CD14-positive monocyte (primary cell): ENCODE measurements at regions not wholly inside any gene's neighbourhood (a gene's known extent, or its start where the extent isn't known, plus 50 kb on each side); places are given as distances from the start of the nearest gene placed in this dataset.

ENCODE experiments used
- DNase-seq, 3 donors: peaks; one replicate each; pipeline ENCODE4 v3.0.0-alpha.2; 2011 to 2022
- H2AFZ ChIP-seq: 2 replicates; pipeline ENCODE4 v1.6.0; 2012; ENCODE audit warnings: mild to moderate bottlenecking, low read depth, low read length, inconsistent platforms; ENCODE audit not compliant: insufficient read depth, poor library complexity, severe bottlenecking
- H3K27ac ChIP-seq, 2 donors: 1 replicate in 1 of 2; 2 replicates in 1 of 2; pipeline ENCODE4 v1.5.1; 2012 to 2013; ENCODE audit warnings: low read length in 2 of 2, control low read depth in 1 of 2, inconsistent platforms in 1 of 2, low read depth in 1 of 2, mild to moderate bottlenecking in 1 of 2
- H3K27me3 ChIP-seq, 2 donors: one replicate each; pipeline versions ENCODE4 v1.6.0 to v1.6.1; 2011 to 2013; ENCODE audit warnings: low read length in 2 of 2; ENCODE audit not compliant: control insufficient read depth in 2 of 2, insufficient read depth in 2 of 2
- H3K36me3 ChIP-seq, 2 donors: replicated peaks in 1 of 2; 1 replicate in 1 of 2; 2 replicates in 1 of 2; pipeline versions ENCODE4 v1.5.1 to v1.6.1; 2012 to 2013; ENCODE audit warnings: low read length in 2 of 2, control low read depth in 1 of 2, inconsistent platforms in 1 of 2, mild to moderate bottlenecking in 1 of 2; ENCODE audit not compliant: insufficient read depth in 2 of 2, control insufficient read depth in 1 of 2
- H3K4me1 ChIP-seq, 2 donors: 1 replicate in 1 of 2; 2 replicates in 1 of 2; pipeline versions ENCODE4 v1.5.1 to v1.6.1; 2012 to 2013; ENCODE audit warnings: low read length in 2 of 2, control low read depth in 1 of 2, inconsistent platforms in 1 of 2, mild to moderate bottlenecking in 1 of 2, moderate library complexity in 1 of 2; ENCODE audit not compliant: insufficient read depth in 2 of 2, control insufficient read depth in 1 of 2
- H3K4me2 ChIP-seq: replicated peaks from 2 replicates; pipeline ENCODE3; 2012; ENCODE audit warnings: low read length, moderate library complexity, mild to moderate bottlenecking; ENCODE audit not compliant: poor library complexity, severe bottlenecking; ENCODE audit errors: extremely low read depth
- H3K4me3 ChIP-seq, 3 experiments: fragments of 200-600 bp in 1 of 3; sonication (generic) in 1 of 3; replicated peaks in 1 of 3; 1 replicate in 2 of 3; 2 replicates in 1 of 3; pipeline ENCODE4 v1.5.1; 2011 to 2013; ENCODE audit warnings: low read length in 3 of 3, mild to moderate bottlenecking in 3 of 3, control low read depth in 2 of 3, low read depth in 2 of 3, inconsistent platforms in 1 of 3, moderate library complexity in 1 of 3
- H3K79me2 ChIP-seq: 2 replicates; pipeline ENCODE4 v1.6.0; 2012; ENCODE audit warnings: mild to moderate bottlenecking, control low read depth, inconsistent platforms, low read length, moderate library complexity; ENCODE audit not compliant: insufficient read depth
- H3K9ac ChIP-seq: 2 replicates; pipeline ENCODE4 v1.6.0; 2017; ENCODE audit warnings: low read length, mild to moderate bottlenecking; ENCODE audit not compliant: insufficient read depth, poor library complexity, severe bottlenecking
- H3K9me3 ChIP-seq, 2 donors: replicated peaks in 1 of 2; 1 replicate in 1 of 2; 2 replicates in 1 of 2; pipeline versions ENCODE4 v1.5.1 to v1.6.1; 2012 to 2013; ENCODE audit warnings: low read length in 2 of 2, control low read depth in 1 of 2; ENCODE audit not compliant: control insufficient read depth in 1 of 2, insufficient read depth in 1 of 2
- H4K20me1 ChIP-seq: 2 replicates; pipeline ENCODE4 v1.6.0; 2012; ENCODE audit warnings: mild to moderate bottlenecking, low read length, control low read depth, moderate library complexity; ENCODE audit not compliant: insufficient read depth
- H3K27ac Mint-ChIP-seq, 7 donors: one replicate each; pipeline ENCODE4 v1.8.0; 2020; ENCODE audit warnings: mild to moderate bottlenecking in 7 of 7, mixed read lengths in 7 of 7, moderate library complexity in 6 of 7, inconsistent platforms in 2 of 7
- H3K27me3 Mint-ChIP-seq, 3 donors: one replicate each; pipeline ENCODE4 v1.8.0; 2021 to 2022; ENCODE audit warnings: low read depth in 3 of 3, mild to moderate bottlenecking in 3 of 3, mixed read lengths in 3 of 3, moderate library complexity in 3 of 3, inconsistent platforms in 1 of 3
- H3K36me3 Mint-ChIP-seq, 2 donors: one replicate each; pipeline ENCODE4 v1.8.0; 2020; ENCODE audit warnings: mixed read lengths in 2 of 2, inconsistent platforms in 1 of 2, mild to moderate bottlenecking in 1 of 2
- H3K4me1 Mint-ChIP-seq: one replicate; pipeline ENCODE4 v1.8.0; 2020; ENCODE audit warnings: mild to moderate bottlenecking, mixed read lengths
- H3K4me3 Mint-ChIP-seq, 2 donors: one replicate each; pipeline ENCODE4 v1.8.0; 2020; ENCODE audit warnings: mild to moderate bottlenecking in 2 of 2, mixed read lengths in 2 of 2, moderate library complexity in 1 of 2
- H3K9me3 Mint-ChIP-seq, 7 donors: one replicate each; pipeline ENCODE4 v1.8.0; 2020 to 2022; ENCODE audit warnings: mixed read lengths in 7 of 7, mild to moderate bottlenecking in 6 of 7, moderate library complexity in 6 of 7, inconsistent platforms in 2 of 7
- WGBS: methylation state at CpG from one replicate; pipeline ENCODE4 v1.1.5; 2013; ENCODE audit warnings: missing lambda C conversion rate; ENCODE audit not compliant: insufficient coverage; 5-methylcytosine and 5-hydroxymethylcytosine counted together
- intact Hi-C, 2 donors: fragments of 100-400 bp; cut with micrococcal nuclease; formaldehyde crosslinking; loops; one replicate each; pipeline versions ENCODE4 v1.15.0 to v1.15.1; 2023
- TF ChIP-seq, protein P1 (sequence below): fragments of 200-600 bp; IDR thresholded peaks from one replicate; pipeline ENCODE4 v1.8.0; 2022; ENCODE audit warnings: antibody characterized with exemption, mild to moderate bottlenecking

DNA sequence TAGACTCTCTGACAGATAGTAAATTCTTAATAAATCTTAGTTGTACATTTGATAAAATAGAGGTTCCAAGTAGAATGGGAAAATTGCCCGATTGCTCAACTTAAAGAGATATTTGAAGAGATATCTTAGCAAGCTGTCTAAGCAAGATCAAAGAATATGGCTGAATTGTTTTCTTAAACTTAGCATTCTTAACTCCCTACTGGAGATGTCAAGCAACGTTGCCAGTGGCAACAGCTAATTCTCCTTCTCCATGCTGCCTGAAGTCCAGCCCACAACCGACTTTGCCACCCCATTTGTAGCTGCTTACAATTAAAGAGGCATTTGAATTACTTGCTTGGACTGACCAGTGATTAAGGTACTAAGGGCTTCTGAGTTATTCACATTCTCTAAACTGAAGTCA is 94.4 kb downstream of the FAM181B start:
- peaks cover 0 to 3% (median 3%) of the 10 kb centered on the region in 3 donors for H3K27me3 Mint-ChIP-seq
- no peaks in the 10 kb centered on the region for H3K4me1 ChIP-seq
- no peak overlapping the region for H3K27ac Mint-ChIP-seq
- H3K9me3 ChIP-seq: no peaks in the 10 kb centered on the region
- no peak overlapping the region for H2AFZ ChIP-seq
- no peaks in the 10 kb centered on the region for H3K79me2 ChIP-seq
- H4K20me1 ChIP-seq: no peaks in the 10 kb centered on the region
- no peak overlapping the region for H3K27ac ChIP-seq
- intact Hi-C loops: no loop called here
- H3K9ac ChIP-seq: no peak overlapping the region
- H3K27me3 ChIP-seq: no peaks in the 10 kb centered on the region
- H3K4me1 Mint-ChIP-seq: no peaks in the 10 kb centered on the region
- no peaks in the 10 kb centered on the region for H3K36me3 ChIP-seq
- TF ChIP-seq, protein P1, sequence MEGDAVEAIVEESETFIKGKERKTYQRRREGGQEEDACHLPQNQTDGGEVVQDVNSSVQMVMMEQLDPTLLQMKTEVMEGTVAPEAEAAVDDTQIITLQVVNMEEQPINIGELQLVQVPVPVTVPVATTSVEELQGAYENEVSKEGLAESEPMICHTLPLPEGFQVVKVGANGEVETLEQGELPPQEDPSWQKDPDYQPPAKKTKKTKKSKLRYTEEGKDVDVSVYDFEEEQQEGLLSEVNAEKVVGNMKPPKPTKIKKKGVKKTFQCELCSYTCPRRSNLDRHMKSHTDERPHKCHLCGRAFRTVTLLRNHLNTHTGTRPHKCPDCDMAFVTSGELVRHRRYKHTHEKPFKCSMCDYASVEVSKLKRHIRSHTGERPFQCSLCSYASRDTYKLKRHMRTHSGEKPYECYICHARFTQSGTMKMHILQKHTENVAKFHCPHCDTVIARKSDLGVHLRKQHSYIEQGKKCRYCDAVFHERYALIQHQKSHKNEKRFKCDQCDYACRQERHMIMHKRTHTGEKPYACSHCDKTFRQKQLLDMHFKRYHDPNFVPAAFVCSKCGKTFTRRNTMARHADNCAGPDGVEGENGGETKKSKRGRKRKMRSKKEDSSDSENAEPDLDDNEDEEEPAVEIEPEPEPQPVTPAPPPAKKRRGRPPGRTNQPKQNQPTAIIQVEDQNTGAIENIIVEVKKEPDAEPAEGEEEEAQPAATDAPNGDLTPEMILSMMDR: no peak
- WGBS: no CpG with 5 or more reads among the region's 3 CpGs
- no peak overlapping the region for H3K4me3 Mint-ChIP-seq
- no peak overlapping the region for H3K4me3 ChIP-seq
- no peaks in the 10 kb centered on the region for H3K36me3 Mint-ChIP-seq
- no peak overlapping the region for H3K4me2 ChIP-seq
- no peak for DNase-seq
- H3K9me3 Mint-ChIP-seq: peaks cover 0 to 7% (median 4%) of the 10 kb centered on the region in 7 donors

DNA sequence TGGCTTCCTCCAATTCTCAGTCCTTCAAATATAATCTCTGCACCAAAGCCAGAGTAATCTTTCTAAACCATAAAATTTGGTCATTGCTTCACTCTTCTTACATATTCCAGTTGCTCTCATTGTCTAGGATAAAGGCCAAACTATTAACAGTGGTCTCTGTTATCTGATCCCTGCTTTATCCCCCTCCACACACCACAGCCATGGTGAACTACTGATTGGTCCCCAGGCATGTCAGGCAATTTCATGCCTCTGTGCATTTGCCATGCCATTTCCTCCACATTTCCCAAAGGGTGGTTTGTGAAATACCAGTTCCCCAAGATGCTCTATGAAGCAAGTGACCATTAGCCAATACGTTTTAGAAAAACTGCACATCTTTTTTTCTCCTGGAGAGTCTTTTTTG is 97.0 kb downstream of the FAM181B start:
- Histone ChIP-seq H3K36me3 (no peaks in the 10 kb centered on the region), H2AFZ (no peak overlapping the region), H4K20me1 (no peaks in the 10 kb centered on the region), H3K9ac (no peak overlapping the region), H3K27me3 (no peaks in the 10 kb centered on the region), H3K79me2 (no peaks in the 10 kb centered on the region), H3K27ac (no peak overlapping the region), H3K4me1 (no peaks in the 10 kb centered on the region), H3K9me3 (no peaks in the 10 kb centered on the region), H3K4me3 (no peak overlapping the region), H3K4me2 (no peak overlapping the region)
- no peak for DNase-seq
- no CpG with 5 or more reads among the region's 1 CpG for WGBS
- TF ChIP-seq, protein P1: no peak
- intact Hi-C loops: no loop called here
- H3K27ac Mint-ChIP-seq: no peak overlapping the region
- H3K36me3 Mint-ChIP-seq: no peaks in the 10 kb centered on the region
- H3K4me3 Mint-ChIP-seq: no peak overlapping the region
- H3K4me1 Mint-ChIP-seq: no peaks in the 10 kb centered on the region
- H3K27me3 Mint-ChIP-seq: peaks cover 0 to 3% (median 3%) of the 10 kb centered on the region in 3 donors
- H3K9me3 Mint-ChIP-seq: peaks cover 0 to 4% (median 3%) of the 10 kb centered on the region in 7 donors
